Astrocyte of the cerebellum (primary cell): ENCODE measurements at regions not wholly inside any gene's neighbourhood (a gene's known extent, or its start where the extent isn't known, plus 50 kb on each side); places are given as distances from the start of the nearest gene placed in this dataset.

Source experiments
- DNase-seq: peaks from one replicate; pipeline ENCODE4 v3.0.0-alpha.2; 2011; ENCODE audit warnings: low read depth
- H3K4me3 ChIP-seq: 2 replicates; pipeline ENCODE4 v1.5.1; 2011; ENCODE audit warnings: mild to moderate bottlenecking, low read depth, low read length, moderate library complexity
- in situ Hi-C: cut with HindIII; loops from 2 replicates; pipeline ENCODE4 v1.10.0; 2017; ENCODE audit warnings: low sequenced_read_pairs
- TF ChIP-seq, protein P1 (sequence below): IDR thresholded peaks from 2 replicates; pipeline ENCODE4 v1.5.1; 2012; ENCODE audit warnings: low read length, low read depth, moderate library complexity, mild to moderate bottlenecking; ENCODE audit errors: missing control alignments

GRCh38 chrX:69070949-69071650 lies 94.2 kb downstream of the PJA1 start:
- DNase-seq: no peak
- no peak overlapping the region for H3K4me3 ChIP-seq
- in situ Hi-C loops: no loop called here
- TF ChIP-seq, protein P1, sequence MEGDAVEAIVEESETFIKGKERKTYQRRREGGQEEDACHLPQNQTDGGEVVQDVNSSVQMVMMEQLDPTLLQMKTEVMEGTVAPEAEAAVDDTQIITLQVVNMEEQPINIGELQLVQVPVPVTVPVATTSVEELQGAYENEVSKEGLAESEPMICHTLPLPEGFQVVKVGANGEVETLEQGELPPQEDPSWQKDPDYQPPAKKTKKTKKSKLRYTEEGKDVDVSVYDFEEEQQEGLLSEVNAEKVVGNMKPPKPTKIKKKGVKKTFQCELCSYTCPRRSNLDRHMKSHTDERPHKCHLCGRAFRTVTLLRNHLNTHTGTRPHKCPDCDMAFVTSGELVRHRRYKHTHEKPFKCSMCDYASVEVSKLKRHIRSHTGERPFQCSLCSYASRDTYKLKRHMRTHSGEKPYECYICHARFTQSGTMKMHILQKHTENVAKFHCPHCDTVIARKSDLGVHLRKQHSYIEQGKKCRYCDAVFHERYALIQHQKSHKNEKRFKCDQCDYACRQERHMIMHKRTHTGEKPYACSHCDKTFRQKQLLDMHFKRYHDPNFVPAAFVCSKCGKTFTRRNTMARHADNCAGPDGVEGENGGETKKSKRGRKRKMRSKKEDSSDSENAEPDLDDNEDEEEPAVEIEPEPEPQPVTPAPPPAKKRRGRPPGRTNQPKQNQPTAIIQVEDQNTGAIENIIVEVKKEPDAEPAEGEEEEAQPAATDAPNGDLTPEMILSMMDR: no peak

DNA sequence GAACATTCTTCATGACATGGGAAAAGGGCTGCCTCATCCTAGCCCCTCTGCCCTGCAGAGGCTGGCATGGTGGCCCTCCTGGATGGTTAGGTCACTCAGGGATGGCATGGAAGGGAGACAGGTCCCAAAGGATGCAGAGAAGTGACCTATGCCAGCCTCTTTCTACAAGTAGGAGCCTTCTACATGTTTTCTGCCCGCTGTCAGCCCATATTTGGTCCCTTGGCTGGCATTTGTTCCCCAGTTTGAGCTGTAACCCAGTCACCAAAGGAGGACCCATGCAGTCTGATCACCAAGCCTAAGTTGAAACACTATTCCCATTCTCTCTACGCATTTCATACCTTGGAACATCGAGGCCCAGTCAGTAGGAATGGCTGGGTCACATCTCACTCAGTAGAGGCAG lies 95.4 kb downstream of the PJA1 start:
- in situ Hi-C loops: no loop called here
- TF ChIP-seq, protein P1: no peak
- no peak for DNase-seq
- H3K4me3 ChIP-seq: no peak overlapping the region

DNA sequence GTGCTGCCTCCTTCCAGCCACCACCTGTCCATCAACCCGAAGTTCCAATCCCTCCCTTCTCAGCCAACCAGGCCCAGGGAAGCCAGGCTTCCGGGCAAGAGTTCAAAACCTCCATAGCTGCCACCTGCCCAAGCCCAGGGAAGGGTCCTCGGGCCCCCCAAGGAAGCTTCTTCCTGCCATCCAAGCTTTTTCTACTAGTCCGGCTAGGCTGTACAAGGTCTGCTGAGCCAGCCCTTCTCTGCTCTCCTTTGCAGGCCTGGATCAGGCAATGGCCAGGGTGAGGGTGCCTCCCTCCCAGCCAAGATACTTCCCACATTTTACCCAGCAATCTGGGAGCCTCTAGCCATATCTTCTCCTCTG lies 96.2 kb downstream of the PJA1 start:
- H3K4me3 ChIP-seq: no peak overlapping the region
- no peak for DNase-seq
- TF ChIP-seq, protein P1: no peak
- in situ Hi-C loops: no loop called here

GRCh38 chrX:69068301-69069085 lies 96.8 kb downstream of the PJA1 start:
- in situ Hi-C loops: no loop called here
- H3K4me3 ChIP-seq: no peak overlapping the region
- TF ChIP-seq, protein P1: no peak
- no peak for DNase-seq

GRCh38 chrX:69067841-69068240 lies 97.4 kb downstream of the PJA1 start:
- in situ Hi-C loops: no loop called here
- no peak for DNase-seq
- no peak overlapping the region for H3K4me3 ChIP-seq
- TF ChIP-seq, protein P1: no peak

DNA sequence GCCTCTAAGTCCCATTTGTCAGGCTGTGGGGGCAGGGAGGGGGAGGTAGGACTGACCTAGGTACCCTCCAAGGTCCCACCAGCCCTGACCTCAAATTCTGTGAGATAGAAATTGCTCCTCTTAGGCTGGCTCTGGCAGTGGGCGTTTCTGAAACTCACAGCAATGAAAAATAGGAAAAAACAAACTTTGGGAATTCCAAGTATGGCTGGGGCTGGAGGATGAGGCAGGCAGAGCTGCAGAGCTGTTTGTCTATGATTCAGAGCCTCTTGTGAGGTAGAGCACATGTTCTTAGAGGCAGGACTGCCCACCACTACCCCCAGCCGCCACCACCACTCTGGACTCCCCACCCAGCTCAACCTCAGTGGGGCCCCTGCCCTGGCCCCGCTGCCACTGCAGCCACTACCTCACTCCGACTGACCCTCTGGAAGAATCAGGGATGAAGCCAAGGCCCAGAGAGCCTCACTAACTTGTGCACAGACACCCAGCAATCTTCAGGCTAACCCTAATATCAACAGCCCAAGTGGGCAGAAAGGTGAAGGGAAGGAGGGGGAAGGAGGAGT lies 98.2 kb downstream of the PJA1 start:
- no peak overlapping the region for H3K4me3 ChIP-seq
- in situ Hi-C loops: no loop called here
- TF ChIP-seq, protein P1: no peak
- no peak for DNase-seq
